ENCODE measurements at regions not wholly inside any gene's neighbourhood (a gene's known extent, or its start where the extent isn't known, plus 50 kb on each side); places are given as distances from the start of the nearest gene placed in this dataset.

DNA sequence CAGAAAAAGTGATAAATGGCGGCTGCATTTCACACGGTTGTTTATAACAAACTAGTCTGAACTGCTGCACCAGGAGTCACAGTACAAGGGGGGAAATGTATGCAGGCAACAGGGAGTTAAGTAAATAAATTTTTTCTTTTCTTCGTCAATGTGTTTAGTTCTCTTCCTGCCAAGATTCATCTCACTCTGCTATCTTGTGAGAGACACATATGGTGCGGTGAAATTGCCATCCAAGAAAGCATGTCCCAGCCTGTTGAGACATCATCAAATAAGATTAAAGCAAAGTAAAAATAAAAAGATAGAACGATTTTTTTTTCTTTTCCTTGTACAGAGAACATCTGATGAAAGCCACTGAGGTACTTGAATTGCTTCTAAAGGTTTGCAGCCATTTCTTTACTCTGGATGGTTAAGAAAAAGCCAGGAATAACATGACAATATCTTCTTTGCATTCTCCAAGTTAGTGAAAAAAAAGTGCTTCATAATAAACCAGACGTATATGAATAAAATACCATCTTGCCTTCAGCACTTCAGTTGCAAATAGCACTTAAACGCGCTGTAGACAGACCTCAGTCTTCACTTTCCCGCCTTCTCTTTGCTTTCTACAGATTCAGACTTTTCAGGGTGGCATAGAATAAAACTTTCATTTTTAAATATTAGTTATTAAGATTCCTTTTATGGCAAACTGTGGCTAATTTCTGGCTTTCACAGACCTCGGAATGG lies 506.2 kb upstream of the ZFHX3 start:
- H3K36me3 ChIP-seq: no peaks in the 10 kb centered on the region
- H3K27me3 ChIP-seq: peaks cover 9% of the 10 kb centered on the region
- H3K27ac ChIP-seq: no peak overlapping the region
- TF ChIP-seq, protein P1, sequence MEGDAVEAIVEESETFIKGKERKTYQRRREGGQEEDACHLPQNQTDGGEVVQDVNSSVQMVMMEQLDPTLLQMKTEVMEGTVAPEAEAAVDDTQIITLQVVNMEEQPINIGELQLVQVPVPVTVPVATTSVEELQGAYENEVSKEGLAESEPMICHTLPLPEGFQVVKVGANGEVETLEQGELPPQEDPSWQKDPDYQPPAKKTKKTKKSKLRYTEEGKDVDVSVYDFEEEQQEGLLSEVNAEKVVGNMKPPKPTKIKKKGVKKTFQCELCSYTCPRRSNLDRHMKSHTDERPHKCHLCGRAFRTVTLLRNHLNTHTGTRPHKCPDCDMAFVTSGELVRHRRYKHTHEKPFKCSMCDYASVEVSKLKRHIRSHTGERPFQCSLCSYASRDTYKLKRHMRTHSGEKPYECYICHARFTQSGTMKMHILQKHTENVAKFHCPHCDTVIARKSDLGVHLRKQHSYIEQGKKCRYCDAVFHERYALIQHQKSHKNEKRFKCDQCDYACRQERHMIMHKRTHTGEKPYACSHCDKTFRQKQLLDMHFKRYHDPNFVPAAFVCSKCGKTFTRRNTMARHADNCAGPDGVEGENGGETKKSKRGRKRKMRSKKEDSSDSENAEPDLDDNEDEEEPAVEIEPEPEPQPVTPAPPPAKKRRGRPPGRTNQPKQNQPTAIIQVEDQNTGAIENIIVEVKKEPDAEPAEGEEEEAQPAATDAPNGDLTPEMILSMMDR (IDR thresholded peaks at IDR 0.05): no peak
- H3K4me3 ChIP-seq (ENCODE audit: low read depth in 1 of 2, low read length in 1 of 2): no peak overlapping the region
- no peaks in the 10 kb centered on the region for H3K9me3 ChIP-seq
- H3K4me1 ChIP-seq (ENCODE audit: control insufficient read depth in 1 of 2, insufficient read depth in 1 of 2, low read depth in 1 of 2, low read length in 1 of 2): no peaks in the 10 kb centered on the region

DNA sequence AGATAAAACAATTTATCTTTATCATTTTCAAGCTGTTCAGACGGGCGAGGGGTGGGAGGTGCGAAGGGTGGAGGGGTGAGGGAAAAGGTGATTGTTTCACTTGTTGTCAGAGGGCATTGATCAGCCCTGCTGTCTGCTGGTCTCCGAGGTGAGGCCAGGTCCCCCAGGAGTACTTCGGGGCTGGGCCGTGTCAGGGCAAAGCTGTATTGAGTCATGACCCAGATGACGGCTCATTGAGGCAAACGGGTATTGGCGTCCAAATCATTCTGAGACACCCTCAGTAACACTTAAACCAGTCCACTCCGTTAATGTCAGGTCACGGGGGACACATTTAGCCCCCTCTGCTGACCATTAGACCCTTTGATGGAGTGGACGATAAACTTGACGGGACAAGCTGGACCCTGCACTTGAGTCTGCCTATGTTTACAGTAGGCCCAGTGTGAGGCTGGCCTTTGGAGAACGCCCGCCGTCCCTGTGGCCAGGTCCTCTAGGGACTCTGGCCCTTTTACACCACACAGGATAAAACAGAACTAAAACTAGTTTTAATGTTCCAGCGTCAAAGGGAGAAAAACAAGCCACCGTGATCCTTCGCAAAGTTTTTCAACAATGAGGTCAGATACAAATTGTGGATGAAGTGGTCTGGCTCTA lies 502.2 kb upstream of the ZFHX3 start:
- H3K36me3 ChIP-seq: no peaks in the 10 kb centered on the region
- H3K27ac ChIP-seq: no peak overlapping the region
- H3K4me1 ChIP-seq (ENCODE audit: control insufficient read depth in 1 of 2, insufficient read depth in 1 of 2, low read depth in 1 of 2, low read length in 1 of 2): no peaks in the 10 kb centered on the region
- TF ChIP-seq, protein P1 (IDR thresholded peaks at IDR 0.05): no peak
- peaks cover 46% of the 10 kb centered on the region for H3K27me3 ChIP-seq
- H3K4me3 ChIP-seq (ENCODE audit: low read depth in 1 of 2, low read length in 1 of 2): no peak overlapping the region
- H3K9me3 ChIP-seq: no peaks in the 10 kb centered on the region

DNA sequence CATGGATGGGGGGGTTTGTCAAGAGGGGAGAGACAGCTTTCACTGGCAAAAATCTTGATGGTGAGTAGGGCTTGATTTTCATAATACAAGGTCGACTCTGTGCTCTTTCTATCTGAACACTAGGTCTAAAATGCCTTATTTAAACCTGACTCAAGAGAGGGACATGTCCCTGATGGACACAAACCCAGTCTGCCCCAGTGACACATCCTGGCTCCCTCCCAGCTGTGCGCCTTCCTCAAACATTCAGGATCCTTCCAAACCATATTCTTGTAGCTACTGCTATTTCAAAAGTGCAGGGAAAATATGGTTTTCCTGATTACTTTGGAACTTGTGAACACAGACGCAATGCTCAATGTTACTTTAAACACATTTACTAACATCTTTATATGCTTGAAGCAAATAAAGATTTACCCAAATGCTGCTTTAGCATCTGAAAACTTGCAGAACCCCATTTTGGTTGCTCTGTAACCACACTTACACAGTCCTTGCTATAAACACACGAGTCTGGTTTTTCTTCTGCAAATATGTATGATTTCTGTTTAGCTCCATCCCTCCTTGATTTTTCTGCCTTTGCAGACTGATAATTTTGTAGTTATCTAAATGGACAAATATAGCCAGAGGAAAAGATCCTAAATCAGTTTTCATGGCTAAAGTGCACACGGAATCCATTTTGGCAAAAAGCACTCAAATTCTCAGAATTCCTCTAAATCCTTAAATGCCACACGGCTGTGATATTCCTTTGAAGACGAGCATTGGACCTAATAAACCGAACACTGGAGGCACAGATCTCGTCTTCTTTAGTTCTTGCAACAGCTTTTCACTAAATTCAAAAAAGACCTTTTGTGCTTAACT lies 499.9 kb upstream of the ZFHX3 start:
- Histone ChIP-seq H3K27ac (no peak overlapping the region), H3K4me1 (ENCODE audit: control insufficient read depth in 1 of 2, insufficient read depth in 1 of 2, low read depth in 1 of 2, low read length in 1 of 2) (no peaks in the 10 kb centered on the region), H3K9me3 (no peaks in the 10 kb centered on the region), H3K4me3 (ENCODE audit: low read depth in 1 of 2, low read length in 1 of 2) (no peak overlapping the region), H3K36me3 (no peaks in the 10 kb centered on the region), H3K27me3 (peaks cover 69% of the 10 kb centered on the region)
- TF ChIP-seq, protein P1 (IDR thresholded peaks at IDR 0.05): no peak

DNA sequence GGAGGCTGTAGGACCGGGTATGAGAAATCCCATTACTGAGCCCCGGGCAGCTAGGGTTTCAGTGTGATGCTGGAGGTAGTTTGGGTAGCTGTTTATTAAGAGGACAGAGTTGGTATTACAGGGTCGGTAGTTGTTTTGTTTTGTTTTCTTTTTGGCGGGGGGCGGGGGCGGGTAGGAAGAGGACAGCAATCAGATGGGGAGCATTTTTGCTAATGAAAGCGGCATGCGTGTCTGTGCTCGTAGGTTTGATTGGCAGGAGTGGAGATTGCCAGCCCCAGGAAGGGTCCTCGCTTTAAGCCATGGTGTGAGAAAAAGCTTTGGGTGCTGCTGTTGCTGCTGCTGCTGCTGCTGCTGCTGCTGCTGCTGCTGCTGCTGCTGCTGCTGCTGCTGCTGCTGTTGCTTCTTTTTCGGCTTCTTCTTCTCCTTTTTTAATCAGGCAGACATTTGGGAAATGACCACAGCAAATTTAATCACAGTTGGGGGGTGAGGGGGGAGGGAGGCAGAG lies 498.5 kb upstream of the ZFHX3 start:
- Histone ChIP-seq H3K27me3 (peaks cover 71% of the 10 kb centered on the region), H3K36me3 (no peaks in the 10 kb centered on the region)
- TF ChIP-seq, protein P1 (IDR thresholded peaks at IDR 0.05): no peak

DNA sequence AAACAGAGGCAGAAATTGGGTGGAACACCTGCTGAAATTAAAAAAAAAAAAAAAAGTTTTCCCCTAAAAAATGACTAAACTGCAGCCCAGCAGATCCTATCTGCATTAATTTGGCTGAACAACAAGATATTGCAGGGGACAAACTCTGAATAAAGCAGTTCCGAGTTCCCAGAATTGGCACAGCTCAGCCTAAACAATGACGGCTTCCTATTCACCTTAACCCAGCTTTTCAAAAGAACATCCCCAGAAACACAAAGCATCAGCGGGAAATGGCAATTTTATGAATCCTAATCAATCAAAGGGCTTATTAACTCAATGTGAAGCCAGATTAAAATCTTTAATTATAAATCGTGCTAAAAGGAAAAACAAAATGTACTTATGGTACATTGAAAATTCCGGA lies 497.8 kb upstream of the ZFHX3 start:
- Histone ChIP-seq H3K4me1 (ENCODE audit: control insufficient read depth in 1 of 2, insufficient read depth in 1 of 2, low read depth in 1 of 2, low read length in 1 of 2) (no peaks in the 10 kb centered on the region), H3K9me3 (no peaks in the 10 kb centered on the region), H3K36me3 (no peaks in the 10 kb centered on the region), H3K4me3 (ENCODE audit: low read depth in 1 of 2, low read length in 1 of 2) (no peak overlapping the region), H3K27ac (no peak overlapping the region), H3K27me3 (peaks cover 68% of the 10 kb centered on the region)
- TF ChIP-seq, protein P1 (IDR thresholded peaks at IDR 0.05): no peak

More for the DNA sequence above, 498.5 kb upstream of the ZFHX3 start:
- H3K27ac ChIP-seq: no peak overlapping the region
- no peaks in the 10 kb centered on the region for H3K9me3 ChIP-seq
- H3K4me3 ChIP-seq (ENCODE audit: low read depth in 1 of 2, low read length in 1 of 2): no peak overlapping the region
- no peaks in the 10 kb centered on the region for H3K4me1 ChIP-seq (ENCODE audit: control insufficient read depth in 1 of 2, insufficient read depth in 1 of 2, low read depth in 1 of 2, low read length in 1 of 2)

Data from neutrophil (primary cell).